Activated CD4-positive, alpha-beta T cell treated with anti-CD3 and anti-CD28 coated beads for 24 hours (primary cell): ENCODE measurements at regions not wholly inside any gene's neighbourhood (a gene's known extent, or its start where the extent isn't known, plus 50 kb on each side); places are given as distances from the start of the nearest gene placed in this dataset.
"Not testable (repeated sequence)": the region's sequence is repeated elsewhere in the genome, so short reads cannot be mapped to it uniquely, and the experiment has no call there.

Experiments used
- DNase-seq, 2 donors: peaks; one replicate each; pipeline ENCODE4 v3.0.0-alpha.2; 2020; ENCODE audit warnings: low read depth in 2 of 2

- DNase-seq: no peak
These were observed 245.8 kb downstream of the SOX9 start for GRCh38 chr17:72366626-72367025.

GRCh38 chr17:72368191-72368590 is 247.4 kb downstream of the SOX9 start:
- DNase-seq: no peak

GRCh38 chr17:72369366-72369765 is 248.5 kb downstream of the SOX9 start:
- no peak for DNase-seq

GRCh38 chr17:72370819-72371218 is 250.0 kb downstream of the SOX9 start:
- DNase-seq: no peak

GRCh38 chr17:72372185-72372584 is 251.4 kb downstream of the SOX9 start:
- no peak for DNase-seq

- no peak for DNase-seq
These were observed 253.3 kb downstream of the SOX9 start for GRCh38 chr17:72373910-72374741.

- DNase-seq: no peak
These were observed 255.9 kb downstream of the SOX9 start for GRCh38 chr17:72376526-72377345.

- DNase-seq: no peak
These were observed 257.9 kb downstream of the SOX9 start for GRCh38 chr17:72378414-72379390.

- no peak for DNase-seq
These were observed 258.7 kb downstream of the SOX9 start for GRCh38 chr17:72379516-72379915.

GRCh38 chr17:72380120-72380519 is 259.3 kb downstream of the SOX9 start:
- DNase-seq: no peak

GRCh38 chr17:72380737-72381136 is 259.9 kb downstream of the SOX9 start:
- DNase-seq: no peak

GRCh38 chr17:72381597-72382397 is 261.0 kb downstream of the SOX9 start:
- no peak for DNase-seq

GRCh38 chr17:72382971-72383722 is 262.3 kb downstream of the SOX9 start:
- no peak for DNase-seq

- no peak for DNase-seq
These were observed 264.7 kb downstream of the SOX9 start for GRCh38 chr17:72385475-72385874.

- DNase-seq: not testable (repeated sequence)
These were observed 265.4 kb downstream of the SOX9 start for GRCh38 chr17:72386173-72386572.

- no peak for DNase-seq
These were observed 265.9 kb downstream of the SOX9 start for GRCh38 chr17:72386619-72387237.

GRCh38 chr17:72387487-72387886 is 266.7 kb downstream of the SOX9 start:
- DNase-seq: no peak

- no peak for DNase-seq
These were observed 267.1 kb downstream of the SOX9 start for GRCh38 chr17:72387969-72388368.

GRCh38 chr17:72388765-72389473 is 268.1 kb downstream of the SOX9 start:
- no peak for DNase-seq
